Fibroblast of lung (primary cell): ENCODE measurements at regions not wholly inside any gene's neighbourhood (a gene's known extent, or its start where the extent isn't known, plus 50 kb on each side); places are given as distances from the start of the nearest gene placed in this dataset.

ENCODE experiments used
- CTCF ChIP-seq, 2 donors: IDR thresholded peaks in 1 of 2; conservative IDR thresholded peaks in 1 of 2; 1 replicate in 1 of 2; 2 replicates in 1 of 2; pipeline ENCODE4 v1.5.1; 2011 to 2012; ENCODE audit warnings: low read length in 2 of 2, control low read depth in 1 of 2, inconsistent platforms in 1 of 2, low read depth in 1 of 2, mild to moderate bottlenecking in 1 of 2
- EZH2 ChIP-seq: IDR thresholded peaks from 2 replicates; pipeline ENCODE4 v1.5.1; 2012; ENCODE audit warnings: low read length, control low read depth, mild to moderate bottlenecking; ENCODE audit errors: missing control alignments

GRCh38 chr7:41568135-41568534 lies 134.8 kb downstream of the INHBA start:
- TF ChIP-seq CTCF (conservative IDR thresholded peaks at IDR 0.05 in 1 of 2, IDR thresholded peaks at IDR 0.05 in 1 of 2; ENCODE audit: low read depth in 1 of 2, low read length in 2 of 2) (no peak), EZH2 (no peak)
